Hepatic stellate cell (primary cell): ENCODE measurements at regions not wholly inside any gene's neighbourhood (a gene's known extent, or its start where the extent isn't known, plus 50 kb on each side); places are given as distances from the start of the nearest gene placed in this dataset.

Experiments
- DNase-seq: peaks from one replicate; pipeline ENCODE4 v3.0.0; 2011; ENCODE audit warnings: low spot score

- no peak for DNase-seq
These were observed 551.1 kb upstream of the SORCS1 start for GRCh38 chr10:107715565-107715964.

DNA sequence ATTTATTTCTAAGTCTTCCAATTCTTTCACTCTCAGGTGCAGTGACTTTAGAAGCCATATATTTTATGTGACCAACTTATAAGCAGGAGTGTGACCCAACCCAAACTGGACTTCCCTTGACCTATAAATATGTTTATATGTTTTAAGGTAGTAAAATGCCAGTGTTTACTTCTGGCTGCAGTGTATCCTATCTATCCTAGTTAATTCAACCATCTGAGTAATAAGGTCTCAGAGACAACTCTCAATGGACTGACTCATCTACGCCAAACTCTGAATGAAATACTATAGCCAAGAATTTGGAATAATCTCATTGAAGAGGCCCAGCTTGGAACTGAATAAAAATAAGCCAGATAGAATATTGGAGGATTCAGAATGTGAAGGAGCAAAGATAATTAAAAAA, 544.5 kb upstream of the SORCS1 start:
- no peak for DNase-seq

DNA sequence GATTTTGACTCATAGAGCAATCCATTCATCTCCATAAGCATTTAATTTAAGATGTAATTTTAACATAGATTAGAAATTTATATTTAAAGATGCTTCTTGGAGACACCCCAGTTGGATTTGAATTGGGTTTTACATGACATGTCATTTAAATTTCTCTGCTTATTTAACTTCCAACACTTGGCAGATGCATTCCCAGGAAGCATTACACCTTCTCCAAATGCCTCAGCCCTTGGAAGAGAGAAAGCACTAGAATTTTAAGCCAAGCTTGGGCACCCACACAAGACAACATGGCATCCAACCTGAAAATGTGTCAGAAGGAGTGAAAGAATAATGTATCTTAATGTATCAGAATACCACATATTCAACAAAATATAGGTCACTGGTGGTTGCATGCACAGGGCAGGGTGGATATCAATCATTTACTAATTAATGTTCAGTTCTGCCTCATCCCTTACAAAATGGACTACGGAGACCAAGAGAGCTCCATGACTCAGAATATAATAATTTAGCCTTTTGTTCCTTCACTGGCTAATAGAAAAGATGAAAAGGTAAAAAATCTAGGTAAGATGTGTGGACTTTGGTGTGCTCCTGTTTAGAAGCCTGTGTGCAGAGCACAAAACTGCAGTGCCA, 541.7 kb upstream of the SORCS1 start:
- no peak for DNase-seq

- DNase-seq = no peak
These were observed 537.4 kb upstream of the SORCS1 start for GRCh38 chr10:107701943-107702342.

GRCh38 chr10:107692072-107692471, 527.6 kb upstream of the SORCS1 start:
- no peak for DNase-seq

DNA sequence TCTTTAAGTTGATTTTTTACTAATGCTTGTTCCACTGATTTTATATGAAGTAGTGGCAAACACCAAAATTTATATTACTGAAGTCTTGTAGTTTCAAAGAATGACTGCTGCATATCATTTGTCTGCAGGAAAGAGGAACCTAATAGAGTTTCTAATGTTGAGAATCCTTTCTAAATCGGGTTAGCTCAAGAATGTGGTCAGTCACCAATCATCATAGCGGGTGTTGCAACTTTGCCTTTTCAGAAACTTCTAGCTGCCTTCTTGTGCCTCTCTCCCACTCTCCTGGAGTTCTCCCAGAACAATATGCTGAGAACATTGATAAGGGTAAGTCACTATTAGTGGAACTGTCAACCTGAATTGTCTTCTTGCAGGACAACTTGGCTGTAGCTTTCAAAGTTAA, 524.8 kb upstream of the SORCS1 start:
- no peak for DNase-seq

GRCh38 chr10:107687701-107688100, 523.2 kb upstream of the SORCS1 start:
- DNase-seq = no peak

DNA sequence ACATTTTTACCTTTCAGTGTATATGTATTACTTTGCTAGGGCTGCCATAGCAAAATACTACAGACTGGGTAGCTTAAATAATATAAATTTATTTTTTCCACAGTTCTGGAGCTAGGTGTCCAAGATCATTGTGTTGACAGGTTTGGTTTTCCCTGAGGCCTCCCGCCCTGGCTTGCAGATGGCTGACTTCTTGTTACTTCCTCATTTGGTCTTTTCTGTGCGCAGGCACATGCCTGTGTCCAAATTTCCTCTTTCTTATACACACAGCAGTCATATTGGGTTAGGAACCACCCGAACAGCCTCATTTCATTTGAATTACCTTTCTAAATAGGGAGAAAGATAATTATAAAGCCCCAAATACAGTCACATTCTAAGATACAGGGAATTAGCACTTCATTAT, 521.6 kb upstream of the SORCS1 start:
- no peak for DNase-seq

GRCh38 chr10:107671960-107672359, 507.5 kb upstream of the SORCS1 start:
- no peak for DNase-seq

DNA sequence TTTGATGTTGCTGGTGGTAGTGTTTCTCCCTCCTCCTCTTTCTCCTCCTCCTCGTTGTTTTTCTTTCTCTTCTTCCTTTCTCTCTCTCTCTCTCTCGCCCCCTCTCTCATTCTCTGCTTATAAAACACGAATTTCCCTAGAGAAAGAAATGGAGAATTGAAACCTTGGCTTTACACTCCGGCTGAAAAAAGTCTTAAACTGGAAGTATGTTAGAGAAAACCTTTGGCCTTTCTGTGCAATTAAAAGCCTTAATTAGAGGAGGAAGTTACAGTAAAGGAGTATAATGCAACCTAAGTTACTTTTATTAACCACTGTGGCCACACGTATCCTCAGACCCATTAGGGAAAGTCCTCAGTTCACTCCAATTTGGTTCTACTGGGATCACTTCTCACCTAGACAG, 501.7 kb upstream of the SORCS1 start:
- no peak for DNase-seq

GRCh38 chr10:107665459-107665858, 501.0 kb upstream of the SORCS1 start:
- DNase-seq = no peak

DNA sequence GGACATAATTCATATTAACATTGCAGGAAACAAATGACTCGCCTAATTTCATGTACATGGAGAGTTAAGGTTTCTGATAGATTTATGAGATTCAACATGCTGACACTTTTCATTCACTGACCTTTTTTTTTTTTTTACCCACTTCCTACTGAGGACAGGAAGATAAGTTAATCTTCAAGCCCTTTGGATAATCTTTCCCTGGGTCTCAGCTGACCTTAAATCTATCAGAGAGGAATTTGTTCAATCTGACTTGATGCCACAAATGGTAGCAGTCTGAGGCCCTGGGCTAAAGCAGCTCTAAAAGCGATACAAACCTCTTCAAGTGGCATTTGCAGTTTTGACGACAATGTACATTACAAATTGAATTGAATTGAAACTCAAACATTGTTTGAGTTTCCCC, 493.3 kb upstream of the SORCS1 start:
- no peak for DNase-seq

DNA sequence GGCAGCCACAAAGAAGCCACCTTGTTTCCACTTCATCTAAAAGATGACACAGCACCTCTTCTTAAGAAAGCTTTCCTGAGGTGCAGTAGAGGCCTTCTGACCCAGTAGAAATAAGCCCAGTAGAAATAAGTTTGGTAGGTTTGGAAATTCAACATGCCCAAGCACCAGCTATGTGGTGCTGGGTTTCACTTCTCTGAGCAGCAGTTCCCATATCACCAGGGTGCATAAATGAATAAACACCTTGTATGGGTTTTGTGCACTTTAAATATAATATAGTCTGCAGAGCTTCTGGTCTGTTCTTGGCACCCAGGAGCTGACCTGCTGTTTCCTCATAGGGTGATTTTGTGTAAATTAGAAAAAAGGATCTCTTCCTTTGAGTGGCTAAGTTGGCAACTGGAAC, 492.4 kb upstream of the SORCS1 start:
- DNase-seq = no peak

DNA sequence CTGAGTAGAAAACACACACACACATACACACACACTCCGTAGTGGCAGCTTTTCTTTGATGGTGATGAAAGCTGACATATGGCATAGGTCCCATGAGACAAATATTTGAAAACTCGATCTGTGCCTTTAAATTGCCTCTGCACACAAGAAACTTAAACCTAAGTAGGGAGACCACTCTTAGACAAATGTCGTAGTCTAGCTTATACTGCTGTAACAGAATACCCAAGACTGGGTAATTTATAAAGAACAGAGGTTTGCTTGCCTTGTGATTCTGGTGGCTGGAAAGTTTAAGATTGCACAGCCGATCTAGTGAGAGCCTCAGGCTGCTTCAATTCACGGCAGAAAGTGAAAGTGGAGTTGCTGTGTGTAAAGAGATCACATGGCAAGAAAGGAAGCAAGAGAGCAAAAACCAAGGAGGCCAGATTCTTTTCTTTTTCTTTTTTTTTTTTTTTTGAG, 489.4 kb upstream of the SORCS1 start:
- no peak for DNase-seq

- no peak for DNase-seq
These were observed 486.4 kb upstream of the SORCS1 start for GRCh38 chr10:107650939-107651338.

- DNase-seq = no peak
These were observed 484.7 kb upstream of the SORCS1 start for GRCh38 chr10:107649249-107649648.

GRCh38 chr10:107647462-107647861, 483.0 kb upstream of the SORCS1 start:
- DNase-seq = no peak

DNA sequence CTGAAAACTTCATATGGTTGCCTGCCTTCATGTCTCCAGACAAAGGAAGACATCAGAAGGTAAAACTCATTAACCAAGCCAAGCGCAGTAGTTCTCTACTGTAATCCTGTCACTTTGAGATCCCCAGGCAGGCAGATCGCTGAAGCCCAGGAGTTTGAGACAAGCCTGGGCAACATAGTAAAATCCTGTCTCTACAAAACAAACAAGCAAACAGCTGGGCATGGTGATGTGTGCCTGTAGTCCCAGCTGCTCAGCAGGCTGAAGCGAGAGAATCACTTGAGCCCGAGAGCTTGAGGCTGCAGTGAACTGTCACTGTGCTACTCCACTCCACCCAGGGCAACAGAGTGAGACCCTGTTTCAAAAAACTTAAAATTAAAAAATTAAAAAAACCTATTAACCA, 467.4 kb upstream of the SORCS1 start:
- no peak for DNase-seq

GRCh38 chr10:107626862-107627261, 462.4 kb upstream of the SORCS1 start:
- no peak for DNase-seq

GRCh38 chr10:107623292-107623691, 458.8 kb upstream of the SORCS1 start:
- no peak for DNase-seq

DNA sequence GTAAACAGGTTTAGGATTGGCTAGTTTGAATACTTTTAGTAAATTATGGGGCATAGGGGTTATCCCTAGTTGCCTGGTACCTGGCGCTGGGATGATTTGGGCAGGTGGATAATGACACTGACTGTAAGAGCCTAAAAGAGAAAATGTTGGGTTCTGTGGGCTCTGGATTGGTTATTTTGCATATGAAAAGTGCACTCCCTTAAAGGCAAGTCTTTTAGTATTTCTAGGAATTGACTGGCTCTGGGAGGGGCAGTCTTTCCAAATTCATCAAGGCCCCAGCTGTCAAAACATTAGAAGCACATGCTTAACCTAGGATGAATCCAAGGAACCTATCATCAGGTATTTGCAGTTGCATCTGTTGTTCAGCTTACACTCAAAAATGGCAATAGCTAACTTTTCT, 454.6 kb upstream of the SORCS1 start:
- DNase-seq = no peak

DNA sequence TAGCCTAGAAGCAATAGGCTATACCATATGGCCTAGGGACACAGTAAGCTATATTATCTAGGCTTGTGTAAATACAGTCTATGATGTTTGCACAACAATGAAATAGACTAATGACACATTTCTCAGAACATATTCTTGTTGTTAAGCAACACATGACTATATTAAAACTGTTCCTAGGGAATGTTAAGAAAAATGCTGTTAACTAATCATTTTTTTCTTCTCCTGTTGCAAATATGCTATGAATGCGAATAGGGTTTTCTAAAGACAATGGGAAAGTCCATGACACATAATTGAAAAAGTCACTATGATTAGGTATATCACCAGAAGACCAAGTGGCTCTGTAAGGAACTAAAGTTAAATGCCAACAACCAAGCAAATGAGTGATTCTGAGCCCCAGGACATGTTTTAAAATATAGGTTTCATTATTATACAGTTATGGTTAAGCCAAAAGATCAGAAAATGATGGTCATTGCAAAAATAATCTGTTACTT, 454.0 kb upstream of the SORCS1 start:
- no peak for DNase-seq

DNA sequence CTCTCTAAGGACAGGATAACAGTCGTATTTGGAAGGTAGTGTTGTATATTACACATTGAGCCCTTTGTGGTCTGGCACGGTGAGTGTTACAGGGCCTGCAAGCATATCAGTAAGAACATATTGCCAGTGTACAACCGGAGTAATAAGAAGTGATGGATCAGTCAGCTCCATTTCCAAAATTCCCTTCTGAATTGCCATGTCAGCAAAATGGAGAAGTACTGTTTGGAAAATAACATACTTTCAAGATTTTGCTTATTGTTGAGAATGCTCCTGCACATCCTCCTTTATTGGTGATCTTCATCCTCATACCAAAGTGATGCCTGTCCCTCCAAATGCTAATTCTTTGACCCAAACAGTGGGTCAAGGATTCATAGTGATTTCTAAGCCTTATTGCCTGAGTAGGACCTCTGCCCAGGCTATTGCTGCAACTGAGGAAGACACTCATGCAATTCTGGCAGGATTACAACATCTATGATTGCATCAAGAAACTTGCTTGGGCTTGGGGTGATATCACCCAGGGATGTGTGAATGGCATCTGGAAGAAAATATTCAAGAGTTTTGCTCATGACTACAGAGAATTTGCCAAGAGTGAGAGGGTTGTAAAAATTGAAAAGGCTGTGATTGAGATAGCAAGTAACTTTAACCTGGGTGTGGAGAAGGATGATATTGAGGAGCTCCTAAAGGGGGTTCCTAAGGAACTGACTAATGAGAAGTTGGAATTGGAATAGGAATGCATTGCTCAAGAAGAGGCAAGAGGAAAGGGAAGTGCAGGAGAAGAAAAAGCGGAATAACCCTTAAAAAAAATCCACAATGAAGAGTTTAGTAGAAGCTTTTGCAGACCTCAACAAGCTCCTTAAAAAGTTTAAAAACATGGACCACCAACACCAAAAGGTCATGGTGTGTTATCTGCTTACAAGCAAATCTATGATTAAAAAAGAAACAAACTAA, 452.2 kb upstream of the SORCS1 start:
- no peak for DNase-seq
